Motor neuron (in vitro differentiated cells): ENCODE measurements at regions not wholly inside any gene's neighbourhood (a gene's known extent, or its start where the extent isn't known, plus 50 kb on each side); places are given as distances from the start of the nearest gene placed in this dataset.

Experiments
- ATAC-seq, 8 experiments: fragments of 200-7000 bp; cut with Tn5 transposase; replicated peaks in 6 of 8; 2 replicates each; pipeline ENCODE4 v1.8.0; 2021; ENCODE audit warnings: mild to moderate bottlenecking in 8 of 8, moderate library complexity in 8 of 8
- H3K27ac ChIP-seq, 2 donors: fragments of 250-450 bp; sonication (Bioruptor Pico); 2 replicates each; pipeline ENCODE4 v1.9.0; 2021; ENCODE audit warnings: antibody characterized with exemption in 2 of 2, mild to moderate bottlenecking in 2 of 2, moderate library complexity in 1 of 2
- H3K4me1 ChIP-seq, 2 donors: fragments of 250-450 bp; sonication (Bioruptor Pico); replicated peaks in 1 of 2; 2 replicates each; pipeline ENCODE4 v1.6.1; 2021; ENCODE audit warnings: antibody characterized with exemption in 2 of 2, mild to moderate bottlenecking in 2 of 2, moderate library complexity in 1 of 2
- H3K4me3 ChIP-seq, 5 donors: fragments of 250-450 bp; sonication (Bioruptor Pico); 2 replicates each; pipeline ENCODE4 v1.9.0; 2021; ENCODE audit warnings: antibody characterized with exemption in 5 of 5, mild to moderate bottlenecking in 5 of 5, moderate library complexity in 4 of 5
- WGBS, 10 experiments: fragments of 450-650 bp; shearing (Covaris generic); methylation state at CpG; one replicate each; pipeline ENCODE4 v1.0.0; 2022; 5-methylcytosine and 5-hydroxymethylcytosine counted together
- in situ Hi-C, 9 experiments: fragments of 400-800 bp; cut with MboI; loops; one replicate each; pipeline ENCODE4 v1.15.0; 2021; ENCODE audit warnings: low sequenced_read_pairs in 9 of 9, low pct_unique_long_range_greater_than_20kb in 2 of 9; ENCODE audit not compliant: unreplicated experiment in 9 of 9

DNA sequence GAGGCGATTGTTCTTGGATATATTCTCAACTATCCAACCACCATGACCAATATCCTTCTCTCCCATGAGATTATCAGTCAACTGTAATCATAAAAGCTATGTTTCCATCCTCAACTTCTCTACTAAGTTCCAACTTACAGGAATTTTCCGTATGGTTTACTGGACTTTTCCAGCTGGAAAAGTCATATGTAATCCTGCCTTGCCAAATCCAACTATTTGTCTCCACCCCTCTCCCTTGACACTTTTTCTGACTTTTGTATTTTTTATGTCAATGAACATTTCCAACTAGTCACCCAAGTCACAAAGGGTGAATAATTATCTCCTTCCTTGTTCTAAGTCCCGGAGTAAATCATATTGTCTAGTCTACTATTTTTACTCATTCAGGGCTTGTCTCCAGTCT lies 293.1 kb downstream of the USP25 start:
- in situ Hi-C loops = loop anchor here in 1 of 9 experiments (25.0 kb wide), 1 partner anchor 89 kb away; no protein-coding TSS in a partner anchor
- Histone ChIP-seq H3K27ac (no peak overlapping the region), H3K4me3 (no peak overlapping the region), H3K4me1 (no peaks in the 10 kb centered on the region)
- 25 to 100% (median 90%) methylated on average over 1 to 3 of the region's 3 CpGs for WGBS, 10 experiments
- no peak for ATAC-seq

DNA sequence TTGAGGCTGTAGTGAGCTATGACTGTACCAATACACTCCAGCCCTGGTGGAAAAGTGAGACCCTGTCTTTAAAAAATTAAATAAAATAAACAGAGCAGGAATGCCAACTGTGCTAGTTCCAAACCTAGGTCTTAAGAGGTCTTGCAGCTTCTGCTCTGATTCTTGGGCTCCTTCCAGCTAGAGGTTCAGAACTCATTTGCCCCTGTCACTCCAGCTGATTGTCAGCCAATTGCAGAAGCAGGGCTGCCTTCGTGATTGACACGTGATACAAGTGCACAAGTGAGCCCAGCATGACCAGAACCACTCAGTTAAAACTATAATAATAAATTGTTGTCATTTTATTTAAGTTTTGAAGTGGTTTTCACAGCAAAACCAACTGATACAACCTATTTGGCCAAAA lies 298.4 kb downstream of the USP25 start:
- no peak overlapping the region for H3K27ac ChIP-seq
- 62 to 95% (median 85%) methylated on average over 1 to 2 of the region's 2 CpGs; no CpG with 5 or more reads in 6 of the 10 experiments for WGBS, 10 experiments
- no peaks in the 10 kb centered on the region for H3K4me1 ChIP-seq
- ATAC-seq = no peak
- in situ Hi-C loops = no loop called here
- H3K4me3 ChIP-seq = no peak overlapping the region

DNA sequence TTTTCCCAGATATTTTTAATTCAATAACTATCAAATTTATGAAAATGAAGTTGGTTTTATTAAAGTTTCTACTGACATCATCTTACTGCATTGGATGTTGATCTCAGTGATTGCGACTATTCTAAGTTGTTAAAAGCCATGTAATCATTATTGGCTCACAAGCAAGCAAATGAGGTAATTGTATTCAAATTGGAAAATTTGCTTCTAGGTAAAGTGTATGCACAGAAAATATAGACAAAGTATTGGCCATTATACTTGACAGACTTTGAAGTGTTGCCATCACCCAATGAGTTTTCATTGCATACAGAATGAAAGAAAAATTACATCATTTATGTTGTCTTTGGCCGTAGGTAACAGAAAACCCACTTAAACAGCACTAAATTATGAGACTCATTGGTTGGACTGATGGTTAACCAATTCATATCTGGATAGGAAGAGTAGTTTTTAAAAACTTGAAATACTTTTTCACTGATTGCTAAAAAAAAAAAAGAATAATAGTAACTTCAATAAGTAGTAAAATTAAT lies 299.2 kb downstream of the USP25 start:
- no peak overlapping the region for H3K27ac ChIP-seq
- ATAC-seq = no peak
- no peaks in the 10 kb centered on the region for H3K4me1 ChIP-seq
- H3K4me3 ChIP-seq = no peak overlapping the region
- WGBS, 10 experiments = 57 to 100% (median 79%) methylated on average over 1 to 2 of the region's 2 CpGs
- in situ Hi-C loops = no loop called here

DNA sequence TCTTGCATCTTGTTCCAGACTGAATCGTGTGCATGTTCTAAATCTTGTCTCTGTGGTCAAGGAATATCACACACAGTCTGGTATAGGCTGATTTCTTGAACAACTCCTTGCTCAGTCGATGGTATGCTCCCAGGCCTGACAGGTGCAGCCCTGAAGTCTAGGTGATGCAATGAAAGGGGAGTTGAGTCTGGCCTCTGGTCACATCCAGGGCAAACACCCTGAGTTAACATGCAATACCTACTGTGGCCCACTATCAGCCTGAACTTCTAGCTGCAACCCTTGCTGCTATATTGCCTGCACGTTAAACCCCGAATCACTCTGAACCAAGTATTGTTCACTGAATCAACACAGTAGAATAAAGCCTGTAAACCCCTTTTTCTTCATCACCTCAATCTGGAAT lies 303.4 kb downstream of the USP25 start:
- no peak for ATAC-seq
- in situ Hi-C loops = no loop called here
- H3K4me3 ChIP-seq = no peak overlapping the region
- 55 to 100% (median 96%) methylated on average over 1 to 3 of the region's 4 CpGs; no CpG with 5 or more reads in 3 of the 10 experiments for WGBS, 10 experiments
- no peak overlapping the region for H3K27ac ChIP-seq
- no peaks in the 10 kb centered on the region for H3K4me1 ChIP-seq

DNA sequence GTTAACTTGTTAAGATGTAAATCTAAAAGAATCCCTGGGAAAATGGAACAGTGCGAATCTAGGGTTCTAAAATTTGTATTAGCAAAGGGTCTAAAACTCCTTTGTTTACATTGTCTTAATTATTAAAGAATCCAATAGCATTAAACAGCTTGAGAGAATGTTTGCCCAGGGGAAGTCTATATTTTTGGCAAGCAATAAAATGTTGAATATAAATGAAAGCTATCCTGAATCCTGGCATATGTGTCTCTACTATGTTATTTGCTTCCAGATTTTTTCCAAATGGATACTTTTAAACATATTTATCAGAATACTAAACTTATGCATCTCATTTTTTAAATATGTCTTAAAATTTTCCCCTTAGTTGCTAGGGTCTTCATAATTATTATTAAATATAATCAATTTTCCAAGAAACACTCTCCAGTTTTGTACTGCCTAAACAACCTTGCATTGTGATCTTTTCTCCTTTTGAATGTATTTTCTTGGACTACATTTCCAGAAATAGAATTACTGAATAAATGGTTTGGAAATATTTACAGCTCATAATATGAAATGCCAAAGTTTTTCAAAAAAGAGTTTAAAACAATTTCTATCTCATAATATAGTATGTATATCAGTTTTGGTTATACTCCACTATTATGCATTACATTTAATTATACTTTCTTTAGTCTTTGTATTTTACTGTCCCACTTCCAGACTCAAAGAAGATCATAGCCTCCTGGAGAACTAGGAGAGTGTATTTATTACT lies 304.8 kb downstream of the USP25 start:
- Histone ChIP-seq H3K4me3 (no peak overlapping the region), H3K27ac (no peak overlapping the region), H3K4me1 (no peaks in the 10 kb centered on the region)
- no peak for ATAC-seq
- 0 to 71% (median 0%) methylated on average over 1 of the region's 1 CpG; no CpG with 5 or more reads in 6 of the 10 experiments for WGBS, 10 experiments
- in situ Hi-C loops = no loop called here

DNA sequence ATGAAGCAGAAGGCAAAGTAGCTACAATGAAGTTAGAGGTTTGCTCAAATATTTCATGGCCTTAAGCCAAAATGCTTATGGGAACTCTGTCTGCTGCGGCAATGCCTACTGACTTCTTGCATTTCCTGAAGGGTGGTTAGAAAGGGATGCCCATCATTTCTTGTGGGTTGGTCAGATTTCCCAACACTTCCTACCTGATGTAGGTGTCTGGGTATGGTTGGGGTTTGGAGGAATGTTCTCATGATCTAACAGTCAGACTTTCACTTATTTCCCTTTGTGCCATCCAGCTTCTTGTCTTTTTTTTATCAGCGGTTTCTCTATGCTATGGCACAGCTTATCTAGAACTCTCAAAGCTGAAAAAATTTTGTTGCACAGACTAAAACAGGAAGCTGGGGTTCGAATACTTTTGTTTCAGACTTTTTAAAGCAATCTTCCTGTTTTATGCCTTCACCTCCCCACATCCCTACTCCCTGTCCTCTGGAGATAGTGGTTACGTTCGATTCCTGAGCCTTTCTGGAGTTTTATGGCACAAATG lies 307.7 kb downstream of the USP25 start:
- Histone ChIP-seq H3K27ac (no peak overlapping the region), H3K4me1 (no peaks in the 10 kb centered on the region), H3K4me3 (no peak overlapping the region)
- in situ Hi-C loops = no loop called here
- ATAC-seq = no peak
- WGBS, 10 experiments = 42 to 100% (median 91%) methylated on average over 2 to 5 of the region's 5 CpGs; no CpG with 5 or more reads in 1 of the 10 experiments

DNA sequence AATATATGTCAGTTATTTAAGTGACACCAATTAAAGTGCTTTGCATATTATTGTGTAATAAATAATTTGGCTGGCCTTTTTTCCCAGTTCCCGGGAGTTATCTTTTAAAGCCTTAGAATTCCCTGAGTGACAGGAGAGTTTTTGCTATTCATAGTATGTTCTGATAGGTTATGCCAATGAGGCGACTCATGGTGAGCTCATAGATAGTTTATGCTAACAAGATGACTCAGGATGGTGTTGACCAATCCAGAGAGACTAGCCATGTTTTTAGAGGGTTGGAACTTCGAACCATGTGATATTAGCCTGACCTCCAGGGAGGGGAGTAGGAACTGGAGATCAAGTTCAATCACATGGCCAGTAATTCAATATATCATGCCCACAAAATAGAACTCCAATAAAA lies 310.8 kb downstream of the USP25 start:
- 71 to 100% (median 91%) methylated on average over 1 to 3 of the region's 3 CpGs; no CpG with 5 or more reads in 3 of the 10 experiments for WGBS, 10 experiments
- in situ Hi-C loops = no loop called here
- peak in 4 of 8 experiments; percentile 45 to 90 (median 54) for ATAC-seq
- Histone ChIP-seq H3K4me3 (no peak overlapping the region), H3K4me1 (no peaks in the 10 kb centered on the region), H3K27ac (no peak overlapping the region)

DNA sequence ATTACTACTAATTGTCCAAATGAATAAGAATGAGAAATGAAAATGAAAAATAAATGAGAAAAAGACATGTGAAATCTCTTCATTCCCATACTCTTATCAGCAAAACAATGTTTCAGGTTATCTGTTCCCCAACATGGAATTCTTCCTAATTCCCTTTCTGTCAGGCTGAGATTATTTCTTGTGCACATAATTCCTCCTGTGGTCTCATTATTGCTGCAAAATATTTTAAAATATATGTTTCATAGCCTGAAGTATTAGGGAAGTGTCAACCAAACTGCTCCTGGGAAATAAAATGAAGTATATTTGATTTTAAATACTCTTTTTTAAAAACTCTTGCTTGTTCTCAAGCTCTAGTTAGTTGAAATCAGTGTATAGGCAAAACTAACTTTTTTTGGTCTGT lies 314.9 kb downstream of the USP25 start:
- no peak for ATAC-seq
- H3K4me3 ChIP-seq = no peak overlapping the region
- H3K4me1 ChIP-seq = peaks cover 0 to 7% of the 10 kb centered on the region in 2 donors
- in situ Hi-C loops = no loop called here
- no peak overlapping the region for H3K27ac ChIP-seq

DNA sequence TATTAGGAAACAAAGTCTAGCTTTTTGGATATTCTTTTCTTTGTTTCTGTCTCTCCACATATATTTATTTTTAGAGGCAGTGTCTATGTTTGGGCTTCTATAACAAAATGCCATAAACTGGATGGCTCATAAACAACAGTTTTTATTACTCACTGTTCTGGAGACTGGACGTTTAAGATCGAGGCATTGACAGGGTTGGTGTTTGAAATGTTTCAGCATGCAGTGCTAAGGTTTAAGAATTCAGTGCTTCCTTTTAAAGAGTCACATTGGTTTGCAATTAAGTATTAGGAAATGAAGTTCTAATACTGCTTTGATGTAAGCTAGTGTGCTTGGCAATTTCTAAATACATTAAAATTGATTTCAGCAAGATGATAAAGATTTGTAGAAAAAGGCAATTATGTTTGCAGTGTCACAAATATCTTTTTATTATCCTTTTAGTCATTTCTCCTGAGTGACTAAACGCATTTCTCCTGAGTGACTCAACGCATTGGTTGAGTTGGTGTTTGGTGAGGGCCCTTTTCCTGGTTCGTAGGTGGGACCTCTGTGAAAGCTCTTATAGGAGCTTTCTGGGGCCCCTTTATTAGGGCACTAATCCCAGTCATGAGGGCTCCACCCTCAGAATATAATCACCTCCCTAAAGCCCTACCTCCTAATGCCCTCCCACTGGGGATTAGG lies 317.0 kb downstream of the USP25 start:
- Histone ChIP-seq H3K4me3 (no peak overlapping the region), H3K4me1 (peaks cover 0 to 7% of the 10 kb centered on the region in 2 donors), H3K27ac (no peak overlapping the region)
- in situ Hi-C loops = no loop called here
- WGBS, 10 experiments = 26 to 98% (median 87%) methylated on average over 2 to 5 of the region's 5 CpGs; no CpG with 5 or more reads in 1 of the 10 experiments
- no peak for ATAC-seq

DNA sequence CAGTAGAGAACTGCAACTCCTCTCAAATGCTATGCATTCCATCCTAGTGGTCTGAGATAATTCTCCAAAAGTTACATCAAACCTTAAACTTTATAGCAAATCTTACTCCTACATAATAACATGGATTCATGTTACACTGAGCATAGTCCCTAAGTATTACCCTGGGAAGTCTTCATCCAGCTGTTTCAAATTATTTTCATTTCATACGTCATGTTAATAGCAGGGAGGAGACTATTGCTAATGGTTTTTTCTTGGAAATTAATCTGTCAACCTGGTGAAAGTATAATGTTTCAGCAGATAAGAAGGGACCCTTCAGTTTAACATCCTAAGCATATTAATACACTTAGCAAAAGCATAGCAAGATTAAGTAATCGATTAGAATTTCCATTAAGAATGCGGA lies 318.1 kb downstream of the USP25 start:
- ATAC-seq = peak in 6 of 8 experiments; percentile 14 to 78 (median 23)
- H3K27ac ChIP-seq = no peak overlapping the region
- H3K4me1 ChIP-seq = peaks cover 0 to 7% of the 10 kb centered on the region in 2 donors
- in situ Hi-C loops = no loop called here
- H3K4me3 ChIP-seq = no peak overlapping the region
- 67 to 92% (median 77%) methylated on average over 1 to 3 of the region's 3 CpGs; no CpG with 5 or more reads in 1 of the 10 experiments for WGBS, 10 experiments

DNA sequence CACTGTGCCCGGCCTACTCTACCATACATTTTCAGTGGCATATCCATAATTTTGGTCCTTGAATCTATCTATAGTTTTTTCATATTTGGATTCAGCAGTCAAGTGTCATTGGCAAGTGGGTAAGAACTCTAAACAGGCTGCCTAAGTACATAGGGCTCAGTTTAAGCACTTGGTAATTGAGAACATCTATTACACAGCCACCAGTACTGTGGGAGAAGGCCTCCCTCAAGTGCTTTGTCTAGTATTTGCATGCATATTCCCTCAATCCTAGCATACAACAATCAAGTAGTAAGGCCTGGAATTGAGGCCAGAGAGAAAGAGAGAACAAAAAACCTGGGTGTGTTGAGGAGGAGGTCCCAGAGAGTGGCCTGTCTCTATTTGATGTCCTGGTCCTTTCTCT lies 325.2 kb downstream of the USP25 start:
- WGBS, 10 experiments = 100% methylated on average over 1 of the region's 1 CpG; no CpG with 5 or more reads in 9 of the 10 experiments

DNA sequence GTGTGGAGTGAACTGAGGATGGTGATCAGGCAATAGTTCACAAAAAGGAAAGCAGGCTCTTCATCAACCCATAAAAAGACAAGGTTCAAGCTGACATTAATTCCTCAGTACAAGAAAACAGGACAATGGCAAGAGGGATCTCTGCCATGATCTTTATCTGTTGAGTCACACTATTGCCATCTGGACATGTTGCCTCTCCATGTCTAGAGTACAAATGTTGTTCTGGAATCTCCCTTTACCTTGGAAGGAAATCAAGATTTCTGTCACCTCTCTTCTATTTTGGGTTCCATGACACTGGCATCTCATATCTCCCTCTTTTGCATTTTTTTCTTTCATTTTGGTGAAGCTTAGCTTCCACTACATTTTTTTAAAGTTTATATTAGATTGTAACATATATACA lies 329.1 kb downstream of the USP25 start:
- H3K27ac ChIP-seq = no peak overlapping the region
- no peak overlapping the region for H3K4me3 ChIP-seq
- no peak for ATAC-seq
- H3K4me1 ChIP-seq = no peaks in the 10 kb centered on the region
- in situ Hi-C loops = no loop called here

More for the DNA sequence above, 325.2 kb downstream of the USP25 start:
- no peak overlapping the region for H3K27ac ChIP-seq
- no peak overlapping the region for H3K4me3 ChIP-seq
- peak in 2 of 8 experiments; percentile 23 to 73 for ATAC-seq
- in situ Hi-C loops = no loop called here
- no peaks in the 10 kb centered on the region for H3K4me1 ChIP-seq

DNA sequence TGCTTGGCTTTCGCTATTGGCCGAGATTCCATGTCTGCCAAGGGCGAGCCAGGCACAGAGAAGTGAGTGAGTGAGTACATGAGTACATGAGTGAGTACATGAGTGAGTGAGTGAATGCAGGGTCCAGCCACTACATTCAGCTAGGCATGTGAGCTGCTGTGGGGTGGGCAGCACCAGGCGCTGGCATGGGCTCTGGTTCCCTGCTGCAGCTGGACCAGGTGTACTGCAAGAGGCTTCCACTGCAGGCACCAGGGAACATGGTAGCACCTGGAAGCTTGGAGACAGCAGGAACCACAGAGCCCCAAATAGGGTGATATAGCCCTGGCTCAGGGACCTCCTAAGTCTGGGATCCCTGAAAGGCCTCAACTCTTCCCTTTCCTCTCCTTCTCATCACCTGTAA lies 330.2 kb downstream of the USP25 start:
- no peaks in the 10 kb centered on the region for H3K4me1 ChIP-seq
- H3K27ac ChIP-seq = no peak overlapping the region
- in situ Hi-C loops = no loop called here
- WGBS, 10 experiments = 61 to 100% (median 88%) methylated on average over 1 to 4 of the region's 4 CpGs; no CpG with 5 or more reads in 6 of the 10 experiments
- no peak for ATAC-seq
- no peak overlapping the region for H3K4me3 ChIP-seq
